BJ (cell line): ENCODE measurements at regions not wholly inside any gene's neighbourhood (a gene's known extent, or its start where the extent isn't known, plus 50 kb on each side); places are given as distances from the start of the nearest gene placed in this dataset.
"Not testable (repeated sequence)": the region's sequence is repeated elsewhere in the genome, so short reads cannot be mapped to it uniquely, and the experiment has no call there.

Experiments
- CTCF ChIA-PET: fragments of 350-600 bp; formaldehyde crosslinking; extraction: SDS; loops from one replicate; lab custom pipeline; 2021; ENCODE audit warnings: antibody characterized with exemption, inconsistent platforms; lab: Yijun Ruan, JAX
- POLR2A ChIA-PET: fragments of 300-600 bp; sonication (Branson Sonifier 250); formaldehyde crosslinking; extraction: SDS; loops from one replicate; lab custom pipeline; 2021; ENCODE audit warnings: antibody characterized with exemption; lab: Charles Lee
- DNase-seq: peaks from one replicate; pipeline ENCODE4 v3.0.0-alpha.2; 2011; ENCODE audit warnings: low read depth
- H3K27me3 ChIP-seq: 2 replicates; pipeline ENCODE4 v1.6.0; 2011; ENCODE audit warnings: low read length; ENCODE audit not compliant: control insufficient read depth, insufficient read depth
- H3K36me3 ChIP-seq: 2 replicates; pipeline ENCODE4 v1.5.1; 2011; ENCODE audit warnings: low read length; ENCODE audit not compliant: control insufficient read depth, insufficient read depth
- H3K4me3 ChIP-seq: 2 replicates; pipeline ENCODE4 v1.5.1; 2011; ENCODE audit warnings: low read depth, mild to moderate bottlenecking, control low read depth, low read length
- TF ChIP-seq, protein P1 (sequence below): IDR thresholded peaks from 2 replicates; pipeline ENCODE4 v1.5.1; 2011; ENCODE audit warnings: low read depth, mild to moderate bottlenecking, control low read depth, inconsistent platforms, low read length, moderate library complexity; ENCODE audit not compliant: insufficient read depth

DNA sequence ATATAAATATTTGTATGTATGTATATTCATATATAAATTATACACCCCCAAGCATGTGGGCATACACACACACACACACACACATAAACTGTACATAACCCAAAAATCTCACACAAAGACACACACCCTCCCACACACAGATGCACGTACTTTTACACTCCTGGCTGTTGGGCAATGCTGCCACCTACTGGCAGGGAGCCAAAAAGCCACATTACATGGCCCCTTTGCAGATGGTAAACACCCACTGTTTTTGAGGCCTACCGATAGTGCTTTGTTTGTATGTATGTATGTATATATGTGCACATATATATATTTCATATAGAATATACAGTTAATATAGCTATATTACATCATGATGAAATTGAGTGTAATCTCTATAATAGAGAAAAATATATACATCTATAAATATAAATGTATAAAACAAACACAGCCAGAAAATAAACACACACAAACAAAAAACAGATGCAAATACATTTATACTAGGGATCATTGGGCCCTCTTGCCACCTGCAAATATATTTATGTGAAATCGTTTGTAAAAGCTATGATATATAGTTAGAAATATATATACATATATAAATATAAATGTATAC is 120.1 kb upstream of the ACBD5 start:
- Histone ChIP-seq H3K27me3 (no peaks in the 10 kb centered on the region), H3K4me3 (no peak overlapping the region), H3K36me3 (no peaks in the 10 kb centered on the region)
- no peak for DNase-seq
- CTCF ChIA-PET = interaction anchor here (1.0 to 1.8 kb wide), 3 partner anchors 124 to 183 kb away, joined by 3 to 8 read pairs (median 3); no protein-coding TSS in a partner anchor
- POLR2A ChIA-PET = no interaction called here
- TF ChIP-seq, protein P1, sequence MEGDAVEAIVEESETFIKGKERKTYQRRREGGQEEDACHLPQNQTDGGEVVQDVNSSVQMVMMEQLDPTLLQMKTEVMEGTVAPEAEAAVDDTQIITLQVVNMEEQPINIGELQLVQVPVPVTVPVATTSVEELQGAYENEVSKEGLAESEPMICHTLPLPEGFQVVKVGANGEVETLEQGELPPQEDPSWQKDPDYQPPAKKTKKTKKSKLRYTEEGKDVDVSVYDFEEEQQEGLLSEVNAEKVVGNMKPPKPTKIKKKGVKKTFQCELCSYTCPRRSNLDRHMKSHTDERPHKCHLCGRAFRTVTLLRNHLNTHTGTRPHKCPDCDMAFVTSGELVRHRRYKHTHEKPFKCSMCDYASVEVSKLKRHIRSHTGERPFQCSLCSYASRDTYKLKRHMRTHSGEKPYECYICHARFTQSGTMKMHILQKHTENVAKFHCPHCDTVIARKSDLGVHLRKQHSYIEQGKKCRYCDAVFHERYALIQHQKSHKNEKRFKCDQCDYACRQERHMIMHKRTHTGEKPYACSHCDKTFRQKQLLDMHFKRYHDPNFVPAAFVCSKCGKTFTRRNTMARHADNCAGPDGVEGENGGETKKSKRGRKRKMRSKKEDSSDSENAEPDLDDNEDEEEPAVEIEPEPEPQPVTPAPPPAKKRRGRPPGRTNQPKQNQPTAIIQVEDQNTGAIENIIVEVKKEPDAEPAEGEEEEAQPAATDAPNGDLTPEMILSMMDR = peak; percentile 57

DNA sequence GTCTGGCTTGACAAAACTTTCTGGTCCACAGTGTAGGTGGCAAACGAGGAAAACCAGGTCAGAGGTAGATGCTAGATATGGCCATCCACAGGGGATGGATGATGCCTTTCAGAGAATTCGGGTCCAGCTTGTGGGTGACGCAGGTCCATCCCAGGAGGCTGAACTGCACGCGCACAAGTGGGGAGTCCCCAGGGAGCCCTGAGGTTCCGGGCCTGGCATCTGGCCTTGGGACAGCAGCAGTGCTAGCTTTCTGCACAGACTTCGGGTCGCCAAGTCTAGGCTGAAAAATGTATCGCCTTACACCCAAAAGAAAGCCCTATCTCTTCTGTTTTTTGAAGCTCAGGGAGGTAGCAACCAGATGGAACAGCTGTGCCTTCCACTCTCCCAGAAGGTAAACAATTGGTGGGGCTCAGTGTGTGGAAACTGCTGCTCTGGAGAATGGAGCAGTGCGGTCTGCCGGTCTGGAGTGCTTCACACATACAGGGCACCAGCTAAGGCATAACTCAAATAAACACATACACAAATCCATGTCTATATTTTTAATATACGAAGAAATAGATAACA is 119.3 kb upstream of the ACBD5 start:
- H3K27me3 ChIP-seq = no peaks in the 10 kb centered on the region
- DNase-seq = no peak
- CTCF ChIA-PET = interaction anchor here (0.8 to 1.8 kb wide), 5 partner anchors 12 to 182 kb away, joined by 3 to 8 read pairs (median 3); no protein-coding TSS in a partner anchor
- H3K4me3 ChIP-seq = no peak overlapping the region
- no peaks in the 10 kb centered on the region for H3K36me3 ChIP-seq
- POLR2A ChIA-PET = no interaction called here
- TF ChIP-seq, protein P1 = no peak

DNA sequence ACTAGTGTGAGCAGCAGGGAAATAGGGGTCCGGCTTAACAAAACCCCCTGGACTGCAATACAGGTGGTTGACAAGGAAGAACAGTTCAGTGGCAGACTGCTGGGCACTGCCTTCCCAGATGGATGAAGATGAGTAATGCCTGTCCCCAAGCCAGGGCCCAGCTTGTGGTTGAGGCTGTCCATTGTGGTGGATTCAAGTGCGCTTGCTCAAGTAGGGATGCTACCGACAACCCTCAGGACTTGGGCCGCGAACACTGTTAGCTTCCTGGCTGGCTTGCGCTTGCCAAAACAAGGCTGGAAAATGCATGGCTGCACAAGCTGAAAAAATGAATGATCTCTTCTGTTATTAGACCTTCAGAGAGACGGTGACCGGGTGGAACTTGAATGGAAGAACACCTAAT is 116.1 kb upstream of the ACBD5 start:
- no peak overlapping the region for H3K4me3 ChIP-seq
- no peaks in the 10 kb centered on the region for H3K36me3 ChIP-seq
- CTCF ChIA-PET = no interaction called here
- TF ChIP-seq, protein P1 = no peak
- peaks cover 2% of the 10 kb centered on the region; the same call in 1 of the 2 replicates for H3K27me3 ChIP-seq
- POLR2A ChIA-PET = no interaction called here
- DNase-seq = no peak

DNA sequence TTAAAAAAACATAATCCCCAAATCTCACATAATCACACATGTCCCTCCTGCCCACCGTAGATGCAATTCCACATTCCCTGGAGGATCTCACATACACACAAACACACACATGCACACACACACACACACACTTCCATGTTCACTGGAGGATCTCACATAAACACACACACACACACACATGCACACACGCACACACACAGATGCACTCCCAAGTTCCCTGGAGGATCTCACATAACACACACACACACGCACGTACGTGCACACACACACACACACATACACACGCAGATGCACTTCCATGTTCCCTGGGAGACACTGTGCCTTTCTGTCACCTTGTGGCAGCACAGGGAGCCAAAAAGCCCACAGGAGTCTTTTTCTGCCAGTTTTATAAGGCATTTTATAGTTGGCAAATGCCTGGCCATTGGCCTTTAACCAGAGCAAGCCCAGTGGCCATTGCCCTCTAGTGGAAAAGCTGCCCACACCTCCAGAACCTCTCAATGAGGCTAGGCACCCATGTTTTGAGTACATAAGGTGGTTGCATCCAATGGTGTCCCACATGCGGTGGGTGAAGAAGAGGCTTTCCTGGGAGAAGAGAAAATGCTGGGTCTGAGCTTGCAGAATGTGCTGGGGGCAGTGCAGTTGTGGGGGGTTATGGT is 115.4 kb upstream of the ACBD5 start:
- DNase-seq = no peak
- CTCF ChIA-PET = no interaction called here
- POLR2A ChIA-PET = no interaction called here
- no peaks in the 10 kb centered on the region for H3K36me3 ChIP-seq
- no peak overlapping the region for H3K4me3 ChIP-seq
- TF ChIP-seq, protein P1 = no peak
- peaks cover 2% of the 10 kb centered on the region; the same call in 1 of the 2 replicates for H3K27me3 ChIP-seq

DNA sequence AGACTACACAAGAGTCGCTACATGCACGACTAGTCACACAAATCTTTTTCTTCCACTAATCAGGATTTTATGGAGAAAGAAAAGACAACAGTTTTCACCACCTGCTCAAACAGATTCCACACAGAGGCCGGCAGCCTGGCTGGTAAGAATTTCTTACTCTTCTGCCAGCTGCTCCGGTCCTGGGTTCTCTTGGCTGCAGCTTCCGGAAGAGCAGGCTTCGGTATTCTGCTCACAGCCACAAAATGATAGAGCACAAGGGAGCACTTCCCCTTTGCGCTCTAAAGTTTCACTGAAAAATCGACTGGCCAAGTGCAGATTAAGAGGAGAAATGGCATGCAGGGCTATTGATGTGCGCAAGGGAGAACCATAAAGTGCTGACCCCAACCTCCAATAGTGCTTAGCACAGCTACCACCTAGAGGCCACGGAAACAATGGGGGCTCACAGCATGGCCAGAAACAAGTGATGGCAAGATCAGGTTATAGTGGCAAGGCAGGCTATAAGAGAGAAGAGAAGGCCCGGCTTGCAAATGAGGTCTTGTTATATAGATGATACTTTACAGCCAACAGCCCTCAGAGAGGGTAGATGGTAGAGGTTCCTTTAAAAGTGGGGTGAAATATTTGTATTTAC is 114.2 kb upstream of the ACBD5 start:
- POLR2A ChIA-PET, CTCF ChIA-PET, H3K4me3 ChIP-seq, H3K36me3 ChIP-seq, H3K27me3 ChIP-seq, DNase-seq: not testable (repeated sequence)

DNA sequence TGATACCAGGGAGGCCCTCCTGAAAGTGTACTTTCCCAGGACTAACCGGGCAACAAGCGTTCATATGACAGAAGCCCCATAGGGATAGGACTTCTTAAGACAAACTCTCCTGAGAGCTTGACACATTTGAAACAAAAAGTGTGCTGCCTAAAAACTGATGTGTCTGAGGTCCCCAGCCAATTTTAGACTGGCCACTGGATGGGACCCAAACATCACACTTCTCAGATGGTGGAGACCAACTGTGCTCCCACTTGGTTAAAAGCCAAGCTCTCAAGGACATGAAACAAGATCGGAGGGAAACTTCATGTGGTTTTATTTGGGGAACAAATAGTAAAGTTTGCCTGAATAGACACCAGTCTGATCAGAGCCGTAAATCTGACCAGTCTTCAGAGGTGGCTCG is 113.5 kb upstream of the ACBD5 start:
- DNase-seq, CTCF ChIA-PET: not testable (repeated sequence)

More for the DNA sequence above, 113.5 kb upstream of the ACBD5 start:
- H3K4me3 ChIP-seq, POLR2A ChIA-PET, H3K27me3 ChIP-seq, H3K36me3 ChIP-seq: not testable (repeated sequence)
